Lower leg skin (tissue), 3 donors: ENCODE measurements at regions not wholly inside any gene's neighbourhood (a gene's known extent, or its start where the extent isn't known, plus 50 kb on each side); places are given as distances from the start of the nearest gene placed in this dataset.
"Not testable (repeated sequence)": the region's sequence is repeated elsewhere in the genome, so short reads cannot be mapped to it uniquely, and the experiment has no call there.

Experiments used
- POLR2A ChIP-seq, 2 donors: fragments of 450-650 bp; IDR thresholded peaks; one replicate each; pipeline ENCODE4 v1.6.1; 2016 to 2017; ENCODE audit warnings: antibody characterized with exemption in 2 of 2, mild to moderate bottlenecking in 1 of 2, moderate library complexity in 1 of 2
- TF ChIP-seq, protein P1 (sequence below), 3 donors: fragments of 450-650 bp; IDR thresholded peaks; one replicate each; pipeline ENCODE4 v1.5.1; 2016; ENCODE audit warnings: antibody characterized with exemption in 3 of 3, mild to moderate bottlenecking in 3 of 3, moderate library complexity in 2 of 3

DNA sequence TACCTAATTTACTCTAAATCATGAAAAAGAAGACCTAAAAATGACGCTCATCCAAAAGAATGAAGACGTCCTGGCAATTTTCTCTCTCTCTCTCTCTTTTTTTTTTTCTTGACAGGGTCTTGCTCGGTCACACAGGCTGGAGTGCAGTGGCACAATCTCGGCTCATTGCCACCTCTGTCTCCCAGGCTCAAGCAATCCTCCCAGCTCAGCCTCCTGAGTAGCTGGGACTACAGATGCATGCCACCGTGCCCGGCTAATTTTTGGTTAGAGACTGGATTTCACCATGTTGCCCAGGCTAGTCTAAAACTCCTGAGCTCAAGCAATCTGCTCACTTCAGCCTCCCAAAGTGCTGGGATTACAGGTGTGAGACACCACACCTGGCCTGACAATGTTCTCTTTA is 77.2 kb downstream of the CDO1 start:
- TF ChIP-seq, protein P1, sequence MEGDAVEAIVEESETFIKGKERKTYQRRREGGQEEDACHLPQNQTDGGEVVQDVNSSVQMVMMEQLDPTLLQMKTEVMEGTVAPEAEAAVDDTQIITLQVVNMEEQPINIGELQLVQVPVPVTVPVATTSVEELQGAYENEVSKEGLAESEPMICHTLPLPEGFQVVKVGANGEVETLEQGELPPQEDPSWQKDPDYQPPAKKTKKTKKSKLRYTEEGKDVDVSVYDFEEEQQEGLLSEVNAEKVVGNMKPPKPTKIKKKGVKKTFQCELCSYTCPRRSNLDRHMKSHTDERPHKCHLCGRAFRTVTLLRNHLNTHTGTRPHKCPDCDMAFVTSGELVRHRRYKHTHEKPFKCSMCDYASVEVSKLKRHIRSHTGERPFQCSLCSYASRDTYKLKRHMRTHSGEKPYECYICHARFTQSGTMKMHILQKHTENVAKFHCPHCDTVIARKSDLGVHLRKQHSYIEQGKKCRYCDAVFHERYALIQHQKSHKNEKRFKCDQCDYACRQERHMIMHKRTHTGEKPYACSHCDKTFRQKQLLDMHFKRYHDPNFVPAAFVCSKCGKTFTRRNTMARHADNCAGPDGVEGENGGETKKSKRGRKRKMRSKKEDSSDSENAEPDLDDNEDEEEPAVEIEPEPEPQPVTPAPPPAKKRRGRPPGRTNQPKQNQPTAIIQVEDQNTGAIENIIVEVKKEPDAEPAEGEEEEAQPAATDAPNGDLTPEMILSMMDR (IDR thresholded peaks at IDR 0.05), result not testable (repeated sequence)
- TF ChIP-seq POLR2A (IDR thresholded peaks at IDR 0.05), result not testable (repeated sequence)
